Stimulated activated CD4-positive, alpha-beta T cell treated with anti-CD3 and anti-CD28 coated beads, Interleukin-1b, Interleukin-23, amount 100 ng/mL, for 4 hours (primary cell): ENCODE measurements at regions not wholly inside any gene's neighbourhood (a gene's known extent, or its start where the extent isn't known, plus 50 kb on each side); places are given as distances from the start of the nearest gene placed in this dataset.

Experiments
- DNase-seq, 2 donors: peaks; one replicate each; pipeline ENCODE4 v3.0.0-alpha.2; 2020; ENCODE audit warnings: low read depth in 2 of 2

DNA sequence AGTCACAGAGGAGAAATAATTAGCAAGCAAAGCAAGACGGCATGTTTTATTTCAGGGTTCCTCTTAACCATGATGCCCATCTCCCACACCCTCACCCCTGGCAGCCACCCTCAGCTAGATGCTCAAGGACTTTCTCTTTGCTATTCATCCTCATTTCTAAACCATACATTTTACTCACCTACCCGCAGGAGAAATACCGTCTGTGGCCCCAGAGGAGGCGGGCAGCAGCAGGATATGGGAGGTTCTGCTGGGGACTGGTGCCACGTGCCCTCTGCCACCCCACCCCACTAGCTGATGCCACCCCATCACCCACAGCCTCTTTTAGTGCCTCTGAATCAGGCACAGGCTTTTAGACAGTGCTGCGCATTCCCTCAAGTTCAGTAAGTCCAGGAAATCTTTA lies 168.7 kb upstream of the ITGB1 start:
- DNase-seq, result no peak

GRCh38 chr10:33125522-33126517 lies 167.8 kb upstream of the ITGB1 start:
- DNase-seq, result no peak

DNA sequence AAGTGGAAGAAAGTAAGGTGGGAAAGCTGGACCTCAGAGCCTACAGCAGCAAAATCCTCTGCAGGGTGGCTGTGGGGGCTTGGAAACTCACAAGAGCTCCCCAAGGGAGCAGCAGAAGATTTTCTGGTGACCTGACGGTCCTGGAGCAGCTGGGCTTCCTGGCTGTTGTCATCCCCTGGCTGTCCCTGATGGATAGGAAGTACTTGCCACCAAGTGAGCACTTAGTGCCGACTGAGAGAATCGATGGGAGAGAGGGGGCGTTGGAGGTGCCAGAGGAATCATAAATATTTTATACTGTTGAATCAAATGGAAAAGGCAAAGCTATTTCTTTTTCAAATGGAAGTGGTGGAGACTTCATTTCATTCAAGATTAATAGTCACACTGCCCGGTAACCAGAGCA lies 167.1 kb upstream of the ITGB1 start:
- no peak for DNase-seq

DNA sequence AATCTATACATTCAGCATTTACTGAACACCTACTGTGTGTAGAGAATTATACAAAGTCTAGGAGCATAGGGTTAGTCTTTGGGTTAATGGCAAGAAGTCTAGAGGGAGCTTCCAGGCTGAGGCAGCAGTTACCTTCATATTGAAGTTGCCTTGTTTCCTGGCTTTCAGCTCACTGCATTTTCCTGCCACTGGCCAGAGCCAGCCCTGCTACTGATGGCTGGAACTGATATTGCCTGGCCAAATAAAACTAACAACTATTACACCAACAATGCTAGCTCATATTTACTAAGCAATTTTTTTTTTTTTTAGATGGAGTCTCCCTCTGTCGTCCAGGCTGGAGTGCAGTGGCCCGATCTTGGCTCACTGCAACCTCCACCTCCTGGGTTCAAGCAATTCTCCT lies 165.7 kb upstream of the ITGB1 start:
- no peak for DNase-seq

GRCh38 chr10:33122014-33122809 lies 164.2 kb upstream of the ITGB1 start:
- no peak for DNase-seq

DNA sequence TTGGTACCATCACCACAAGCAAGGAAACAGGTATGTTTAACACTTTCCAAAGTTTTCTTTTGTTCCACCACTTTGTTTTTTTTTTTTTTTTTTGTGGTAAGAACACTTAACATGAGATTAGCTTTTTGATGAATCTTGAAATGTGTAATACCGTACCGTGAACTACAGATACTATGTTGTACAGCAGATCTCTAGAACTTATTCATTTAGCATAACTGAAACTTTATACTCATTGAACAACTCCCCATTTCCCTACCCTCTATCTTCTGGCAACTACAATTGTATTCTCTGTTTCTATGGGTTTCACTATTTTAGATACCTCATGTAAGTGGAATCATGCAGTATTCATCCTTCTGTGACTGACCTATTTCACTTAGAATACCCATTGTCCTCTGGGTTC lies 162.7 kb upstream of the ITGB1 start:
- no peak for DNase-seq

- DNase-seq, result no peak
Observed at GRCh38 chr10:33120275-33120674, 162.2 kb upstream of the ITGB1 start.

DNA sequence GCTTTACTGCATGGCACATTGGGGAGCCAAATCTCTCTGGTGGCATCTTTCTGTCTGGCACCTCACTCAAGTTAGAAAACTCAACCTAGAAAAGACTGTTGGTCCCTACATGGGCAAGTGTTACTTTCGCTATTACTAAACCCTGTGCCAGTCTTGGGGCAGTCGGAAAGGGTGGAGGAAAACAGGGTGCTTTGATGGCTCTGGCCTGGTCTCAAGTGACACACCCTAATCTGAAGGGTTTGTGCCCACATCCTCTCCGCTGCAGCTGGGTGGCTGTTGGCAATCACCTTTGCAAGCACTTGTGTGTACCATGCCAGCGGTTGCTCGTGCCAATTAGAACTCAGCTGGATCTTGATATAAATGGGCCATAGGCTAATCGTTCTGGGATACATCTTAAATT lies 159.8 kb upstream of the ITGB1 start:
- DNase-seq, result no peak

DNA sequence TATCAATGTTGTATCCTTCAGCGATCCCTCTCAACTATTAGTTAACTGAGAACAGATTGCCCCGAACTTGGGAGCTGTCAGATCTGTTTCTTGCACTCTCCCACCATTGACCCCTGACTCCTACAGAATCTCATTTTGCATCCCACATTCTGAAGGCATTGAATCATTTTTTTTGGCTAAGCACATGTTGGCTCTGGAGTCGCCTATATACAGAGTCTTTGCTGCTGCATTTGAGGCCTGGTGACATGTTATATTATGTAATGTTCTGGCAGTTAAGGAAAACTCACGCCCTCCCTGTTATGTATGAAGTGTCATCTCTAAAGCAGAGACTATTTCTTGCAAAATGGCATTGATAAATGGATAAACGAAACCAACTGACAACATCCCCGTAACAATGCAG lies 159.2 kb upstream of the ITGB1 start:
- DNase-seq, result no peak

- DNase-seq, result no peak
Observed at GRCh38 chr10:33115738-33116719, 158.0 kb upstream of the ITGB1 start.

DNA sequence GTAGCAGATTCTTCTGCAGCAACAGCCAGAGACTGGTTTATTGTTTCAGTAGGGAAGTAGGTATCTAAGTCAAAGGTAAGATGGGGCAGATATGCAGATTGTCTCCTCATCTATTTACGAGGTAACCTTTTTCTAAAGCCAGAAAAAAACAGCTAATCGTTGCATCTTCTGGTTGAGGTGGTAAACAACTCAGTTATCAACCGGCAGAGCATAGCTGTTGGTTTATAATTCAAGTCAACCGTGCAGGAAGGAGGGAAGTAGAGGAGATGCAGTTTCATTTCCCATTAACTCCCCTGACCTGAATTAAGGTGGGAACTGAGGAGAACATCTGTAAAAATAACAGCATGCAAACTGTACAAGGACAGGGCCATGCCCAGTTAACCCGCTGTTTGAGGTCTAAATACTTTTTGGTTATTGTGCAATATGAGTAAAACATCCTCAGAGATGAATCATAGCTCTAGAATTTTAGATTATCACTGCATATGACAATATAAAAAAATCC lies 156.5 kb upstream of the ITGB1 start:
- DNase-seq, result no peak

GRCh38 chr10:33113466-33113865 lies 155.4 kb upstream of the ITGB1 start:
- DNase-seq, result no peak

- DNase-seq, result no peak
Observed at GRCh38 chr10:33112831-33113455, 154.9 kb upstream of the ITGB1 start.

- no peak for DNase-seq
Observed at GRCh38 chr10:33111488-33112051, 153.5 kb upstream of the ITGB1 start.

DNA sequence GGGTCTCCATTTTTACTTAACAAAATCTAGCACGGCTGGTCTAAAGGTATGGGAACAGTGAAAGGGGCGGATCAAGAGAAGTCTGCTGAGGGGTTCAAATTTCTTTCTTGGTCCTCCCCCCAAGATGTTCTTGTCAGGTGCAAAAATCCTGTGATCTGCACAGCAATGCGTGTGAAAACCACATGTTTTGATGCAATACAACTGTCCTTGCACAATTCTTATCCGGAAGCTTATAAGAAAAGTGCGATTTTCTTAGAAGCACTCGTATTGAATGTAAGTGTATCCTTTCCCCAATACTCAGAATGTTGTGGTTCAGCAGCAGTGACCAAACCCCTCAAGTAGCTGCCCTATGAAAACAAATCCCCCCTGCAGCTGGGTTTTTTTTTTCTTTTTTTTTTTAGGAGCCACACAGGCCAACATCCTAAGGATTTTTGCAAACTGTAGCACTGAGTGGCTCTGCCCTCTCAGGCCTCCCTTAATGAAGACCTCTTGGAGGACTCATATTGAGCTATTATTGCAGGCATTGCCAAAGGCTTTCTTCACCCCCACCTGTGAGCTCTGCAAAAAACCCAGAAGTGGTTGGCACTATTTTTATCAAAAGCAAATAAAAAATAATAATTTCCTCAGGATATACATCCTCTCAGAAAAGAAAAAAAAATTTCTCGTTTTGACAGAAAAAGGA lies 151.9 kb upstream of the ITGB1 start:
- DNase-seq, result no peak

- no peak for DNase-seq
Observed at GRCh38 chr10:33109384-33109783, 151.4 kb upstream of the ITGB1 start.

DNA sequence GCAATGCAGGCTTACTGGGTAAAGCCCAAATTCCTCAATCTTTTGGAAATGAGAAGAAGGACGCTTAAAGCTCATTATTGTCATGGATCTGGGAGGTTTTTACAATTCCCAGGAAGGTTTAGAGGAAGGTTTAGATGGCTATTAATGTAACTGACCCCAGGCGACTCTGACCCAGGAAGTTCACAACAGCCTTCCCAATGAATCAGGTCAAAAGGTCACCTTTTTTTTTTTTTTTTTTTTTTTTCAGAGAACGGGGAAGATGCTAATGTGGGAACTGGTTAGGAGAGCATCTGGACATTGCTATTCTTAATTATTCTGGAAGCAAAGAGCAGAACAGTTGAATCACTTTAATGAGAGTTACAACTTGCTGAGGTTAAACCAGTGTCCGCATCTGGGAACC lies 149.9 kb upstream of the ITGB1 start:
- no peak for DNase-seq

DNA sequence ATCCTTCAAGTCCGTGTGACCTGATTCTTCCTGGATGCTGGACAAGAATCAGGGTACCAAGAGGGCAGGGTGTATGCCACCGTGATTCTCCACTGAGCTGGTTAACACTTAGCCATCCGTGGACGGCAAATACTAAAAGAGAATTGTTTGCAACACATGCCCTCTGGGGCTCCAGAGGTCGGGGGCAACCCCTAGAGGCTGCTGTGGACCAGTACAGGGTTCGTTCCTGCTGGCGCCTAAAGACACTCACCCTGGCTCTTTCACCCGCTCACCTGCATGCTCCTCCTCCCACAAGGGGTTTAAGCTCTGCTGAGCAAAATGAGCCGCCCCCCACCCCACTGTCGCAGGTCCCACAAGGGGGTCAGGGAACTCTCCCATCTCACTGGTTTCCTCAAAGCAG lies 148.7 kb upstream of the ITGB1 start:
- no peak for DNase-seq

DNA sequence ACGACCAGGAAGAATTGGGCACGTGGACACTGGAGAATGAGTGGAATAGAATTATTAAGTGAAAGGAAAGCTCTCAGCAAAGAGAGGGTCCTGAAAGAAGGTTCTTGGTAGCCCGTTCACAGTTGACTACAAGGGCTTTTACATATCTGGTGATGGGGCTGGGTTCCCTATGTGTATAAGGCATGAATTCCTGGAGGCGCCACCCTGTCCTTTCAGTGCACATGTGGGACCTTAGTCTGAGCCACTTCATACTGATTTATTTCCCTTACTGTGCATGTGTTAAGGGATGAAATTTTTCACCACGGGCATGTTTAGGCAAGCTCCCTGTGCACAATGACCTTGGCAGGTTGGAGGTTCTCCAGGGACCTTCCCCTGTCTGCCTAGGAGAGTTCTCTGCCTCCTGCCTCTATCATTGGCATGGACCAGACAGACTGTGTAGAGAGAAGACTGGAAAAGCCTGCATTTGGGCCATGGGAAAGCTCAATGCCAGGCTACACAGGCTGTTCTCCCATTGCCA lies 145.9 kb upstream of the ITGB1 start:
- no peak for DNase-seq

GRCh38 chr10:33102071-33102470 lies 144.0 kb upstream of the ITGB1 start:
- no peak for DNase-seq
